T-cell (primary cell): ENCODE measurements at regions not wholly inside any gene's neighbourhood (a gene's known extent, or its start where the extent isn't known, plus 50 kb on each side); places are given as distances from the start of the nearest gene placed in this dataset.
"Not testable (repeated sequence)": the region's sequence is repeated elsewhere in the genome, so short reads cannot be mapped to it uniquely, and the experiment has no call there.

Experiments
- ATAC-seq, 4 experiments: fragments of 200-7000 bp in 3 of 4; fragments of 150-1000 bp in 1 of 4; cut with Tn5 transposase; replicated peaks in 1 of 4; 1 replicate in 3 of 4; 2 replicates in 1 of 4; pipeline ENCODE4 v1.10.0; 2021; ENCODE audit warnings: moderate library complexity in 3 of 4, mild to moderate bottlenecking in 2 of 4, moderate number of reproducible peaks in 1 of 4
- CTCF ChIA-PET, 2 donors: fragments of 300-600 bp; sonication (Branson Sonifier 250); formaldehyde crosslinking; loops; one replicate each; lab custom pipeline; 2022; ENCODE audit warnings: antibody characterized with exemption in 2 of 2; lab: Charles Lee
- POLR2A ChIA-PET, 2 donors: fragments of 300-600 bp; sonication (Branson Sonifier 250); formaldehyde crosslinking; loops; one replicate each; lab custom pipeline; 2022; ENCODE audit warnings: antibody characterized with exemption in 2 of 2; lab: Charles Lee
- DNase-seq, 35 experiments: peaks; one replicate each; pipeline versions ENCODE4 v3.0.0 to v3.0.0-alpha.2; 2013 to 2023
- H3K27ac ChIP-seq: one replicate; pipeline ENCODE4 v1.5.1; 2013; ENCODE audit warnings: low read length
- H3K27me3 ChIP-seq, 2 experiments: replicated peaks in 1 of 2; 1 replicate in 1 of 2; 2 replicates in 1 of 2; pipeline versions ENCODE4 v1.6.1 to v1.7.0; 2013; ENCODE audit warnings: low read length in 1 of 2, mixed read lengths in 1 of 2; ENCODE audit not compliant: control insufficient read depth in 2 of 2, insufficient read depth in 2 of 2; ENCODE audit errors: extremely low read depth in 1 of 2
- H3K36me3 ChIP-seq, 2 donors: 1 replicate in 1 of 2; 2 replicates in 1 of 2; pipeline versions ENCODE4 v1.6.1 to v1.7.0; 2013; ENCODE audit warnings: low read length in 1 of 2; ENCODE audit not compliant: control insufficient read depth in 2 of 2, insufficient read depth in 1 of 2; ENCODE audit errors: extremely low read depth in 1 of 2
- H3K4me1 ChIP-seq, 2 experiments: 1 replicate in 1 of 2; 2 replicates in 1 of 2; pipeline versions ENCODE4 v1.6.1 to v1.7.0; 2013; ENCODE audit warnings: low read length in 2 of 2, mixed read lengths in 1 of 2; ENCODE audit not compliant: insufficient read depth in 2 of 2, control insufficient read depth in 1 of 2; ENCODE audit errors: extremely low read depth in 1 of 2
- H3K4me3 ChIP-seq, 2 donors: 1 replicate in 1 of 2; 2 replicates in 1 of 2; pipeline versions ENCODE4 v1.5.1 to v1.7.0; 2013; ENCODE audit warnings: mild to moderate bottlenecking in 2 of 2, low read length in 1 of 2, moderate library complexity in 1 of 2; ENCODE audit not compliant: control insufficient read depth in 1 of 2; ENCODE audit errors: extremely low read depth in 1 of 2
- H3K9me3 ChIP-seq: 2 replicates; pipeline ENCODE4 v1.7.0; 2013
- H3K27ac Mint-ChIP-seq, 2 donors: one replicate each; pipeline ENCODE4 v1.8.0; 2020 to 2021; ENCODE audit warnings: mild to moderate bottlenecking in 2 of 2, mixed read lengths in 2 of 2
- H3K27me3 Mint-ChIP-seq, 2 donors: one replicate each; pipeline ENCODE4 v1.8.0; 2021 to 2022; ENCODE audit warnings: mixed read lengths in 2 of 2
- H3K36me3 Mint-ChIP-seq: one replicate; pipeline ENCODE4 v1.8.0; 2021; ENCODE audit warnings: mixed read lengths
- H3K4me1 Mint-ChIP-seq, 3 donors: one replicate each; pipeline ENCODE4 v1.8.0; 2020 to 2022; ENCODE audit warnings: mixed read lengths in 3 of 3, mild to moderate bottlenecking in 1 of 3
- H3K4me3 Mint-ChIP-seq, 3 donors: one replicate each; pipeline ENCODE4 v1.8.0; 2020 to 2022; ENCODE audit warnings: mild to moderate bottlenecking in 3 of 3, mixed read lengths in 3 of 3, moderate library complexity in 3 of 3
- H3K9me3 Mint-ChIP-seq, 3 donors: one replicate each; pipeline ENCODE4 v1.8.0; 2020 to 2022; ENCODE audit warnings: mixed read lengths in 3 of 3
- WGBS: methylation state at CpG from one replicate; pipeline ENCODE4 v1.1.5; 2013; ENCODE audit warnings: missing lambda C conversion rate; ENCODE audit not compliant: insufficient coverage; 5-methylcytosine and 5-hydroxymethylcytosine counted together

DNA sequence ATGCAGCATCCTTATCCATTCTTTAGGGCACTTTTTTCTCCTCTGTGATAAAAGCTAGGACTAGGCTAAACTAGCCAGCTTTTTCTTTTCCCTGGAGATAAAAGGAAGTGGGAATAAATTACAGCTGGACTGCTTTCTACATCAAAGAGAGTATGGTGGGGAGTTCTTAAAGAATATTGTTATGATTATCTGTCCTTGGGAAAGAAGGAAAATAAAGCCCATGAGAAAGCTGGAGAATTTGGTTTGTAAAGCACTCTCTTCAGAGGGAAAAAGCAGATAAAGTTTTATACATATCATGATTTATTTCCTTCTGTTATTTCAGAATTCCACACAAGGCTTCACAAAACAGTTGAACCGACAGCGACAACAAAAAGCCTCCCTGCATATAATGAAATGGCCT is 923.0 kb downstream of the DIPK2A start:
- Mint-ChIP-seq H3K9me3 (peaks cover 0 to 4% (median 2%) of the 10 kb centered on the region in 3 donors), H3K27me3 (no peaks in the 10 kb centered on the region), H3K4me1 (no peaks in the 10 kb centered on the region), H3K27ac (no peak overlapping the region), H3K4me3 (no peak overlapping the region), H3K36me3 (no peaks in the 10 kb centered on the region)
- no peak for DNase-seq
- Histone ChIP-seq H3K4me3 (no peak overlapping the region), H3K4me1 (no peaks in the 10 kb centered on the region), H3K9me3 (no peaks in the 10 kb centered on the region), H3K27me3 (no peaks in the 10 kb centered on the region), H3K36me3 (no peaks in the 10 kb centered on the region), H3K27ac (no peak overlapping the region)
- WGBS: no CpG with 5 or more reads among the region's 2 CpGs
- ATAC-seq: no peak
- ChIA-PET CTCF (no interaction called here), POLR2A (no interaction called here)

DNA sequence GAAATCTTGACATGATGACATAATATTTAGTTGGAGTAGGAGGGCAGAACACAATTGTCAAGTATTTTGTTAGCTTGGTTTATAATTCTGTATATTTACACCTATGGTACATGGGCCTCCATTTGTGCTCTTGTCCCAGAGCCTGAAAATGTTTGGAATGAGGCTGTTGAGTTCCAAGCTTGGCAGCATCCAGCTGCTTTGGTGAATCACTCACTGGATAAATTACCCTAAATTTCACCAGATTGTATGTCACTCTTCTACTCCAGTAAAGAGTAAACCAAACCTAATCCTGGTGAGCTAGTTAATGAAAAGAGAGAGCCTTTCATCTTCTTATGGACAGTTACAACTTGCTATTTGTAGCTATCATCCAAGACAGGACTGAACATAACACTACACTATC is 928.7 kb downstream of the DIPK2A start:
- POLR2A ChIA-PET: no interaction called here
- no peak overlapping the region for H3K4me3 Mint-ChIP-seq
- no peak overlapping the region for H3K27ac ChIP-seq
- no peak overlapping the region for H3K27ac Mint-ChIP-seq
- H3K4me1 Mint-ChIP-seq: no peaks in the 10 kb centered on the region
- no peaks in the 10 kb centered on the region for H3K36me3 Mint-ChIP-seq
- no peak overlapping the region for H3K4me3 ChIP-seq
- peaks cover 5 to 22% (median 12%) of the 10 kb centered on the region in 3 donors for H3K9me3 Mint-ChIP-seq
- no peaks in the 10 kb centered on the region for H3K4me1 ChIP-seq
- DNase-seq (no peak), ATAC-seq (no peak)
- CTCF ChIA-PET: no interaction called here
- no peaks in the 10 kb centered on the region for H3K36me3 ChIP-seq
- H3K27me3 ChIP-seq: no peaks in the 10 kb centered on the region
- H3K9me3 ChIP-seq: no peaks in the 10 kb centered on the region
- no peaks in the 10 kb centered on the region for H3K27me3 Mint-ChIP-seq

DNA sequence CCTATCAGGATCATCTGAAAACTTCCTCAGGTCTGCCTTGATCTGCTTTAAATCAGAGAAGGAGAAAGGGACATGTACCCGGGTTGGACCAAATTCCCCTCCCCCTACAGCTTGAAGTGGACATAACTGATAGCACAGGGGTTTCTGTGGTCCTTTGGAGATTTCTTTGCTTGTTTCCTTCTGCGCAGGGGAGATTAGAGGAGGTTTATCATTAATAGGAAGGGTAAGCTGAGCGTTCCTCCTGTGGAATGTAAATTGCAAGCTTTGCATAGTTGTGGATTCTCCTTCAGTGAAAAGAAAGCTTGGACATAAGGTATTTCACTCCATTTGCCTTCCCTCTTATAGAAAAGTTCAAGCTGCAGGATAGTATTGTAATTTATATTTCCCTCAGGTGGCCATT is 936.0 kb downstream of the DIPK2A start:
- H3K4me1 Mint-ChIP-seq, H3K36me3 ChIP-seq, CTCF ChIA-PET, DNase-seq, ATAC-seq, H3K9me3 ChIP-seq, H3K36me3 Mint-ChIP-seq, H3K27ac Mint-ChIP-seq, H3K4me3 Mint-ChIP-seq, H3K27me3 ChIP-seq, H3K27me3 Mint-ChIP-seq, H3K27ac ChIP-seq, H3K4me3 ChIP-seq, H3K4me1 ChIP-seq: not testable (repeated sequence)
- POLR2A ChIA-PET: interaction anchor here in 1 of 2 donors (0.7 kb wide), 1 partner anchor 68 kb away, joined by 3 read pairs; no protein-coding TSS in a partner anchor
- H3K9me3 Mint-ChIP-seq: peaks cover 5 to 40% (median 18%) of the 10 kb centered on the region in 3 donors
- WGBS: 60% methylated on average over 1 of the region's 3 CpGs

DNA sequence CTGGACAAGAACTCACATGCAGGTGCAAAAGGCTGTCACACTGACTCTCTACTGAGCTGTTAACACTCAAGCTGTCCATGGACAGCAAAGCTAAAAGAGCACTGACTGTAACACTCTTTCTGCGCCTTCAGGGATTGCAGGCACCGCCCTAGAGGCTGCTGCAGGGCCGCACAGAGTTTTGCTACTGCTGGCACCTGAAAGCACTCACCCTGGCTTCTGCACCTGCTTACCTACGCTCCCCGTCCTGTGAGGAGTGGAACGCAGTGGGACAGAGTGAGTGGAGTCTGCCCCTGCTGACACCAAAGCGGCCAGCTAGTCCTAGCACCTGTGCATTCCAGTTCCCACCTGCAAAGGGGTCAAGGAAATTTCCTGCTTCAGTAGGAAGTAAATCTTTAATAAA is 941.3 kb downstream of the DIPK2A start:
- ATAC-seq (no peak), DNase-seq (no peak)
- Mint-ChIP-seq H3K4me1 (no peaks in the 10 kb centered on the region), H3K27ac (no peak overlapping the region), H3K9me3 (peaks cover 3 to 20% (median 4%) of the 10 kb centered on the region in 3 donors), H3K36me3 (no peaks in the 10 kb centered on the region), H3K27me3 (no peaks in the 10 kb centered on the region), H3K4me3 (no peak overlapping the region)
- 84% methylated on average over 5 of the region's 7 CpGs for WGBS
- H3K36me3 ChIP-seq: no peaks in the 10 kb centered on the region
- CTCF ChIA-PET: no interaction called here
- no peaks in the 10 kb centered on the region for H3K9me3 ChIP-seq
- H3K27me3 ChIP-seq: no peaks in the 10 kb centered on the region
- no peak overlapping the region for H3K4me3 ChIP-seq
- no peaks in the 10 kb centered on the region for H3K4me1 ChIP-seq
- POLR2A ChIA-PET: no interaction called here
- H3K27ac ChIP-seq: no peak overlapping the region

DNA sequence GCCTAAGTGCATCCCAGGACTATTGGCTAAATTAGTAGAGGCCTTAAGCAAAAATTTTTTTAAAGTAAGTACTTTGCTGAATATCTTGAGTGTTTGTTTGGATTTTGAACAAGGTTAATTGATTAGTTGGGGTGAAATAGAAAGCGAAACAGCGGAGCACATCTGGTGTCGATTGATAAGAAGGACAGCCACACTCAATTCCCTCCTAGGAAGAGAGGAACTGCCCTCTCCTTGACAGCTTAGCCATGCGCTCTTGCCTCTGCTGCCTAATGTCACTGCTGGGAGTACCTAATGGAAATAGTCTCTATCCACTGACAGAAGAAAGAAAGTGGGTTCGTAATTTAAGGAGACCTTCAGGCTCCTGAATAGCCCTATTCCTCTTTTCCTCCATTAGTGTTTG is 943.6 kb downstream of the DIPK2A start:
- no peak overlapping the region for H3K4me3 ChIP-seq
- H3K27me3 ChIP-seq: no peaks in the 10 kb centered on the region
- DNase-seq (no peak), ATAC-seq (no peak)
- no peak overlapping the region for H3K27ac ChIP-seq
- Mint-ChIP-seq H3K4me1 (no peaks in the 10 kb centered on the region), H3K36me3 (no peaks in the 10 kb centered on the region), H3K9me3 (peaks cover 0 to 8% (median 2%) of the 10 kb centered on the region in 3 donors), H3K4me3 (no peak overlapping the region), H3K27me3 (no peaks in the 10 kb centered on the region), H3K27ac (no peak overlapping the region)
- ChIA-PET POLR2A (no interaction called here), CTCF (no interaction called here)
- H3K9me3 ChIP-seq: no peaks in the 10 kb centered on the region
- WGBS: no CpG with 5 or more reads among the region's 5 CpGs
- H3K4me1 ChIP-seq: no peaks in the 10 kb centered on the region
- no peaks in the 10 kb centered on the region for H3K36me3 ChIP-seq

DNA sequence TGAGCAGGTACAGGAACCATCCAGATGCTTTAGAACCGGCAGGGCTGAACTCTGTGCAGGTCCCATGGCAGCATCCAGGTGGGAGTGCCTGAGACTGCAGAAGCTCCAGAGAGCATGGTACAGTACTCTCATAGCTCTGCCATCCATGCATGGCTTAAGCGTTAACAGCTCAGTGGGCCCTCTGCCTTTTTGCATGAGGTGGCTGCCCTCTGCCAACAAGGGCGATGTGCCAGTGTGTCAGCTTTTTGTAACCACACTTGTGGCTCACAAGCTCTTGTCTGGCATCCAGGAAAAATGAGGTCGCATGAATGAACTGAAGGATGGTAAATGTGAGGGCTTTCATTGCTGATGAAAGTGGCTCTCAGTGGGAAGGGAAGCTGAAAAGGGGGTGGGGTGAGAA is 950.1 kb downstream of the DIPK2A start:
- Histone ChIP-seq H3K4me1 (no peaks in the 10 kb centered on the region), H3K27ac (no peak overlapping the region), H3K36me3 (no peaks in the 10 kb centered on the region), H3K4me3 (no peak overlapping the region), H3K27me3 (no peaks in the 10 kb centered on the region), H3K9me3 (no peaks in the 10 kb centered on the region)
- H3K9me3 Mint-ChIP-seq: peaks cover 0 to 8% (median under 1%) of the 10 kb centered on the region in 3 donors
- H3K4me1 Mint-ChIP-seq: no peaks in the 10 kb centered on the region
- no peak for DNase-seq
- H3K27ac Mint-ChIP-seq: no peak overlapping the region
- no peaks in the 10 kb centered on the region for H3K36me3 Mint-ChIP-seq
- H3K27me3 Mint-ChIP-seq: no peaks in the 10 kb centered on the region
- no peak overlapping the region for H3K4me3 Mint-ChIP-seq
- no peak for ATAC-seq
- POLR2A ChIA-PET: no interaction called here
- WGBS: 83% methylated on average over 3 of the region's 4 CpGs
- CTCF ChIA-PET: no interaction called here

DNA sequence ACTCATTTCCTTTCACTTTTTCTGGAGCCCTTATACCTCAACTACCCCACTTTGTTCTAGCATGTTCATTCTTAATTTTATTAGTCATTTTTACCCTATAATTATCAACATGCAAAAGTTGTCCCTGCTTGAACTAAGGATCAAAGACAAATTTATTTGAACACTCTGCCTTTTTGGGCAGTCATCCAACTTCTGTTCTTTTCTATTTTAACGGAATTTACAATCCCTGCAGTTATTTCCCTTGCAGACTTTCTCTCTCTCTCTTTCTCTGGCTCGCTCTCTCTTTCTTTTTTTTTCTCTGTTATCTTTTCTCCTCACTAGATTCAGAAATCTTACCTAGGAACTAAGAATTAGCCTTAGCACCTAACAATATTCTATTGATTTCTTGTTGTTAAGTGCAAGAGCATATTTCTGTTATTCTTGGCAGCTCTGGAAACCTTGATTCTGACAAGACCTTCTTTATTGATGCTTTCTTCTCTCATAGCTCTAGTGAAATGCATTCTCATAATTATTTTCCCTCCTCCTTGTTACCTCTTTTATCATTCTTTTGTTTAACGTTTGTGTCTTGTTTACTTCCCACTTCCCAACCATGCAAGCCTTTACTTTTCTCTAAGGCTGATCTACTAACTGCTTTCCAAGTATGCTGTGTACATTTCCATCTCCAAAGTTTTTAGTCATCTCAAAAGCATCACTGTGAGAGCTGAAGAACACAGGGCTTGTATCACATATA is 951.6 kb downstream of the DIPK2A start:
- no peaks in the 10 kb centered on the region for H3K36me3 ChIP-seq
- H3K9me3 Mint-ChIP-seq: peaks cover 0 to 13% (median 7%) of the 10 kb centered on the region in 3 donors
- DNase-seq (no peak), ATAC-seq (no peak)
- no peaks in the 10 kb centered on the region for H3K27me3 Mint-ChIP-seq
- no peaks in the 10 kb centered on the region for H3K27me3 ChIP-seq
- no peaks in the 10 kb centered on the region for H3K4me1 Mint-ChIP-seq
- H3K4me3 ChIP-seq: no peak overlapping the region
- no peaks in the 10 kb centered on the region for H3K9me3 ChIP-seq
- H3K4me1 ChIP-seq: no peaks in the 10 kb centered on the region
- H3K27ac Mint-ChIP-seq: no peak overlapping the region
- H3K4me3 Mint-ChIP-seq: no peak overlapping the region
- POLR2A ChIA-PET: no interaction called here
- H3K36me3 Mint-ChIP-seq: no peaks in the 10 kb centered on the region
- no peak overlapping the region for H3K27ac ChIP-seq
- CTCF ChIA-PET: no interaction called here
- WGBS: 80% methylated on average over 2 of the region's 3 CpGs
